ENCODE measurements at regions not wholly inside any gene's neighbourhood (a gene's known extent, or its start where the extent isn't known, plus 50 kb on each side); places are given as distances from the start of the nearest gene placed in this dataset.
"Not testable (repeated sequence)": the region's sequence is repeated elsewhere in the genome, so short reads cannot be mapped to it uniquely, and the experiment has no call there.

GRCh38 chrX:27156921-27157320 lies 306.2 kb downstream of the PPP4R3C start:
- not testable (repeated sequence) for DNase-seq (ENCODE audit: low spot score)

- DNase-seq (ENCODE audit: low spot score), result no peak
These were observed 326.8 kb downstream of the PPP4R3C start for GRCh38 chrX:27136325-27136724.

- DNase-seq (ENCODE audit: low spot score), result no peak
These were observed 330.3 kb downstream of the PPP4R3C start for GRCh38 chrX:27132862-27133261.

GRCh38 chrX:27087176-27087575 lies 376.0 kb downstream of the PPP4R3C start:
- DNase-seq (ENCODE audit: low spot score), result not testable (repeated sequence)

GRCh38 chrX:27086237-27086636 lies 376.9 kb downstream of the PPP4R3C start:
- DNase-seq (ENCODE audit: low spot score), result no peak

GRCh38 chrX:27085346-27085745 lies 377.8 kb downstream of the PPP4R3C start:
- no peak for DNase-seq (ENCODE audit: low spot score)

- DNase-seq (ENCODE audit: low spot score), result no peak
These were observed 384.8 kb downstream of the PPP4R3C start for GRCh38 chrX:27078371-27078770.

GRCh38 chrX:27057883-27058282 lies 405.3 kb downstream of the PPP4R3C start:
- DNase-seq (ENCODE audit: low spot score), result no peak

- DNase-seq (ENCODE audit: low spot score), result no peak
These were observed 423.8 kb downstream of the PPP4R3C start for GRCh38 chrX:27039332-27039731.

- DNase-seq (ENCODE audit: low spot score), result no peak
These were observed 454.7 kb downstream of the PPP4R3C start for GRCh38 chrX:27008486-27008885.

- DNase-seq (ENCODE audit: low spot score), result no peak
These were observed 463.5 kb downstream of the PPP4R3C start for GRCh38 chrX:26999634-27000033.

- no peak for DNase-seq (ENCODE audit: low spot score)
These were observed 504.9 kb downstream of the PPP4R3C start for GRCh38 chrX:26958261-26958660.

GRCh38 chrX:26954029-26954428 lies 509.1 kb downstream of the PPP4R3C start:
- no peak for DNase-seq (ENCODE audit: low spot score)

- DNase-seq (ENCODE audit: low spot score), result no peak
These were observed 510.9 kb downstream of the PPP4R3C start for GRCh38 chrX:26952213-26952612.

GRCh38 chrX:26927419-26927818 lies 535.7 kb downstream of the PPP4R3C start:
- no peak for DNase-seq (ENCODE audit: low spot score)

- no peak for DNase-seq (ENCODE audit: low spot score)
These were observed 538.1 kb downstream of the PPP4R3C start for GRCh38 chrX:26925088-26925487.

GRCh38 chrX:26922278-26922677 lies 540.9 kb downstream of the PPP4R3C start:
- DNase-seq (ENCODE audit: low spot score), result no peak

GRCh38 chrX:26918631-26919030 lies 544.5 kb downstream of the PPP4R3C start:
- no peak for DNase-seq (ENCODE audit: low spot score)

- no peak for DNase-seq (ENCODE audit: low spot score)
These were observed 546.1 kb downstream of the PPP4R3C start for GRCh38 chrX:26916991-26917390.

GRCh38 chrX:26915064-26915463 lies 548.1 kb downstream of the PPP4R3C start:
- DNase-seq (ENCODE audit: low spot score), result no peak

GRCh38 chrX:26914232-26914631 lies 548.9 kb downstream of the PPP4R3C start:
- DNase-seq (ENCODE audit: low spot score), result no peak

GRCh38 chrX:26911785-26912184 lies 551.4 kb downstream of the PPP4R3C start:
- DNase-seq (ENCODE audit: low spot score), result not testable (repeated sequence)

- DNase-seq (ENCODE audit: low spot score), result no peak
These were observed 553.4 kb downstream of the PPP4R3C start for GRCh38 chrX:26909728-26910127.

GRCh38 chrX:26908218-26908617 lies 554.9 kb downstream of the PPP4R3C start:
- no peak for DNase-seq (ENCODE audit: low spot score)

- no peak for DNase-seq (ENCODE audit: low spot score)
These were observed 573.6 kb downstream of the PPP4R3C start for GRCh38 chrX:26889574-26889973.
